Muscle of leg (tissue), 3 donors: ENCODE measurements at regions not wholly inside any gene's neighbourhood (a gene's known extent, or its start where the extent isn't known, plus 50 kb on each side); places are given as distances from the start of the nearest gene placed in this dataset.

Experiments
- DNase-seq: peaks from one replicate; pipeline ENCODE4 v3.0.0; 2013
- H3K27ac ChIP-seq: one replicate; pipeline ENCODE4 v1.5.1; 2013; ENCODE audit warnings: mild to moderate bottlenecking, low read length, control low read depth
- H3K27me3 ChIP-seq: one replicate; pipeline ENCODE4 v1.6.1; 2013; ENCODE audit warnings: low read length; ENCODE audit not compliant: control insufficient read depth, insufficient read depth
- H3K36me3 ChIP-seq: one replicate; pipeline ENCODE4 v1.6.1; 2013; ENCODE audit warnings: low read length; ENCODE audit not compliant: control insufficient read depth, insufficient read depth
- H3K4me1 ChIP-seq: one replicate; pipeline ENCODE4 v1.6.1; 2013; ENCODE audit warnings: low read length; ENCODE audit not compliant: control insufficient read depth, insufficient read depth
- H3K4me3 ChIP-seq: one replicate; pipeline ENCODE4 v1.5.1; 2013; ENCODE audit warnings: low read length, control low read depth
- H3K9me3 ChIP-seq: replicated peaks from 2 replicates; pipeline ENCODE4 v1.6.1; 2013; ENCODE audit warnings: low read depth, low read length; ENCODE audit not compliant: control insufficient read depth
- WGBS: methylation state at CpG from one replicate; pipeline ENCODE4 v1.1.5; 2013; ENCODE audit warnings: missing lambda C conversion rate; ENCODE audit not compliant: insufficient coverage; 5-methylcytosine and 5-hydroxymethylcytosine counted together

- DNase-seq, result peak; percentile 51
- no peak overlapping the region for H3K27ac ChIP-seq
- no peaks in the 10 kb centered on the region for H3K4me1 ChIP-seq
- H3K27me3 ChIP-seq, result no peaks in the 10 kb centered on the region
- no peak overlapping the region for H3K4me3 ChIP-seq
- no CpG with 5 or more reads among the region's 2 CpGs for WGBS
- H3K9me3 ChIP-seq, result peaks cover 4% of the 10 kb centered on the region
- no peaks in the 10 kb centered on the region for H3K36me3 ChIP-seq
Measured at GRCh38 chrX:28058901-28059300, 77.7 kb upstream of the DCAF8L1 start.

- H3K36me3 ChIP-seq, result no peaks in the 10 kb centered on the region
- 77% methylated on average over 25 of the region's 27 CpGs for WGBS
- peaks cover 8% of the 10 kb centered on the region for H3K27me3 ChIP-seq
- no peak overlapping the region for H3K4me3 ChIP-seq
- no peaks in the 10 kb centered on the region for H3K4me1 ChIP-seq
- peaks cover 7% of the 10 kb centered on the region for H3K9me3 ChIP-seq
- DNase-seq, result no peak
- H3K27ac ChIP-seq, result no peak overlapping the region
Measured at GRCh38 chrX:28042826-28043564, 61.7 kb upstream of the DCAF8L1 start.

DNA sequence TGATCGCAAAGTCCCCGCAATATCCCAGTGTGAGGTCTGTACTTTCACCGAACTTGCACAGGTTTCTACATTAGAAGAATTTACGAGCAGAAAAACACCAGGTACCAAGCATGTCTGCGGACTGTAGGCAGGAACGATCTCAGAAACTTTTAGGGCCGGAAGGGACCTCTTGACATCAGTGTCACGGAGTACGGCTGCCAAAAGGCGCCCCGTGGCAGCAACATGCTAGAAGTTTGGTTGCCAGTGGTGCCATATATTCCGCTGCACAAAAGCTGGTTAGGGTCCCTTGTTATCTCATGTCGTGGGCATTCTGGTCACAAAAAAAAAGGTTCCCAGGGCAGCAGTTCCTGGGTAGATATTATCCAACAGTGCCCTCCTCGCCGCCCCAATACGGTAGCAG is 61.0 kb upstream of the DCAF8L1 start:
- H3K36me3 ChIP-seq, result no peaks in the 10 kb centered on the region
- no peaks in the 10 kb centered on the region for H3K4me1 ChIP-seq
- WGBS, result 91% methylated on average over 16 of the region's 16 CpGs
- peaks cover 7% of the 10 kb centered on the region for H3K9me3 ChIP-seq
- H3K27me3 ChIP-seq, result peaks cover 8% of the 10 kb centered on the region
- no peak overlapping the region for H3K27ac ChIP-seq
- H3K4me3 ChIP-seq, result no peak overlapping the region
- DNase-seq, result no peak

GRCh38 chrX:28039258-28039657 is 58.0 kb upstream of the DCAF8L1 start:
- no peak overlapping the region for H3K4me3 ChIP-seq
- WGBS, result 89% methylated on average over 8 of the region's 8 CpGs
- no peak for DNase-seq
- no peaks in the 10 kb centered on the region for H3K4me1 ChIP-seq
- peaks cover 7% of the 10 kb centered on the region for H3K9me3 ChIP-seq
- peaks cover 8% of the 10 kb centered on the region for H3K27me3 ChIP-seq
- no peak overlapping the region for H3K27ac ChIP-seq
- H3K36me3 ChIP-seq, result no peaks in the 10 kb centered on the region
